GM18870 (cell line): ENCODE measurements at regions not wholly inside any gene's neighbourhood (a gene's known extent, or its start where the extent isn't known, plus 50 kb on each side); places are given as distances from the start of the nearest gene placed in this dataset.

Experiments used
- ATAC-seq: cut with Tn5 transposase; IDR thresholded peaks from one replicate; pipeline ENCODE4 v1.9.1; 2021; ENCODE audit warnings: moderate library complexity; ENCODE audit not compliant: unreplicated experiment

DNA sequence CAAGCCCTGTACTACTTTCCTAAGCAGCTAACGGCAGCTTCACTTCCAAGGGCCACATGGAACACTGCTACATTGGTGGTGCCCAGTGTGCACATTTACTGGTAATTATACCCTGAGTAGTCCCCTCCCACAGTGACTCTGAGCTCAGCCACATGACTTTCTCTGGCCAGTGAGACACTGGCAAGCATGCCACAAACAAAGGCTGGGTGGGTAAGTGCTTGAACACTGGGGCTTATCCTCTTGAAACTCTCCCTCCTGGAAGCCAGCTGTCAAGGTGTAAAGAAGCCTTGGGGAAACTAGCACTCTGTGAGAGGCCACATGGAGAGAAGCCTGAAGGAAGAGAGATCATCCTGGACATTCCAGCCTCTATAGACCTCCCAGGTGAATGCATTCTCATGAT lies 54.4 kb upstream of the DRD2 start:
- no peak for ATAC-seq

GRCh38 chr11:113528982-113529381 lies 53.8 kb upstream of the DRD2 start:
- ATAC-seq: no peak

DNA sequence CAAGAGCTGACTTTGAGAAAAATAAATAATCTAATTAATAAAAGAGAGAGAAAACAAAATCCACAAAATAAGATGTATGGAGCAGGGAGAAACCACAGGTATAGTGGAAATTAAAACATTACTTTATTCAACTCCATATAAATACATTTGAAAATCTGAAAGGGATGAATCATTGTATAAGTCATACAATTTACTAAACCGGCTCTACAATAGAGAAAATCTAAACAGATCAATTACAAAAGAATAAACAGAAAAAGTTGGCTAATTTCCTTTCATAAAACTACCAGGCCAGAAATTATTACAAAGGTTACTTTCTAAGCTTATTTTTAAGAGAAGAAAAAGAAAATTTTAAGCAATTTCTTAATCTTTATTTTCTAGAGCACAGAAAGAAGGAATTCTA lies 51.3 kb upstream of the DRD2 start:
- ATAC-seq: no peak
